Rectal smooth muscle tissue (tissue), 1 donor: ENCODE measurements at regions not wholly inside any gene's neighbourhood (a gene's known extent, or its start where the extent isn't known, plus 50 kb on each side); places are given as distances from the start of the nearest gene placed in this dataset.
"Not testable (repeated sequence)": the region's sequence is repeated elsewhere in the genome, so short reads cannot be mapped to it uniquely, and the experiment has no call there.

ENCODE experiments used
- H3K27ac ChIP-seq: one replicate; pipeline ENCODE4 v1.7.0; 2013; ENCODE audit warnings: low read depth, low read length, inconsistent platforms
- H3K27me3 ChIP-seq: one replicate; pipeline ENCODE4 v1.7.0; 2013; ENCODE audit warnings: low read length; ENCODE audit not compliant: control insufficient read depth, insufficient read depth
- H3K36me3 ChIP-seq: one replicate; pipeline ENCODE4 v1.7.0; 2013; ENCODE audit warnings: low read length; ENCODE audit not compliant: control insufficient read depth, insufficient read depth
- H3K4me1 ChIP-seq: one replicate; pipeline ENCODE4 v1.7.0; 2013; ENCODE audit warnings: low read length; ENCODE audit not compliant: control insufficient read depth, insufficient read depth
- H3K4me3 ChIP-seq: one replicate; pipeline ENCODE4 v1.7.0; 2013; ENCODE audit warnings: low read length
- H3K9ac ChIP-seq: one replicate; pipeline ENCODE4 v1.7.0; 2013; ENCODE audit warnings: low read length

DNA sequence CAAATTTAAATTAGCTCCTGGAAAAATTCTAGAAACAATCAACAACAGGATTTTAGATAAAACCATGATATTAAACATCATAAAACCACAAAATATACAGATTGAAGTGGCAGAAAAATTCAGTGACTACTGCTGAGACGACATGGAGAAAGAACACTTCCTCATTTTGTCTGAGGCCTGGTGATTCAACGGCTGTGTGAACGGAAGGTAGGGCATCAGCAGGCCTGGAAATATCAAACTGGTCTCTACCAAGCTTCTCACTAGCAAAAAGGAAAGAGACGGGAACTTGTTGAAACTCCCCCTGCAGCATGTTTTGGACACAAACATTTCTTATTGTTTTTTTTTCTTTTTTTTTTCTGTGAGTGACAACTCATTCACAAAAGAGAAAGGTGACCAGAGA is 58.0 kb upstream of the AHI1 start:
- H3K27ac ChIP-seq, result no peak overlapping the region
- H3K4me1 ChIP-seq, result no peaks in the 10 kb centered on the region
- H3K36me3 ChIP-seq, result no peaks in the 10 kb centered on the region
- no peak overlapping the region for H3K4me3 ChIP-seq
- no peak overlapping the region for H3K9ac ChIP-seq
- H3K27me3 ChIP-seq, result no peaks in the 10 kb centered on the region

DNA sequence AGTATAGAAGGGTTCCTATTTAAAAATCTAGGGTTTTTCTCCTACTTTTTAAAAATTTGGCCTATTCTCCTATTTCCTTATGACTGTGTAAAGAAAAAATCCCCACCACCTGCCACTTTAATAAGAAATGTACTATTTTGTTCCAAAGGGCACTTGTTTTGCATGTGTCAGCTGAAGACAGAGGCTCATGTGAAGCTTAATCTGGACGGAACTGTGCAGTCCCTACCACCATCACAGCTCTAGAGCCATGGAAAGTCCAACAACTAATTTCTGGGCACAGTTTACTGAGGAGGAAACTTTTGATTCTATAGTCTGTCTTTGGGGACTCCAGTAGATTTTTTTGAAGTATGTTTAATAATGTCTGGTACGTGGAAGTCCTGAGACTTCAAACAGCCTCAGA is 60.0 kb upstream of the AHI1 start:
- H3K4me1 ChIP-seq, result no peaks in the 10 kb centered on the region
- H3K36me3 ChIP-seq, result no peaks in the 10 kb centered on the region
- H3K27me3 ChIP-seq, result no peaks in the 10 kb centered on the region
- no peak overlapping the region for H3K27ac ChIP-seq
- H3K9ac ChIP-seq, result no peak overlapping the region
- H3K4me3 ChIP-seq, result no peak overlapping the region

DNA sequence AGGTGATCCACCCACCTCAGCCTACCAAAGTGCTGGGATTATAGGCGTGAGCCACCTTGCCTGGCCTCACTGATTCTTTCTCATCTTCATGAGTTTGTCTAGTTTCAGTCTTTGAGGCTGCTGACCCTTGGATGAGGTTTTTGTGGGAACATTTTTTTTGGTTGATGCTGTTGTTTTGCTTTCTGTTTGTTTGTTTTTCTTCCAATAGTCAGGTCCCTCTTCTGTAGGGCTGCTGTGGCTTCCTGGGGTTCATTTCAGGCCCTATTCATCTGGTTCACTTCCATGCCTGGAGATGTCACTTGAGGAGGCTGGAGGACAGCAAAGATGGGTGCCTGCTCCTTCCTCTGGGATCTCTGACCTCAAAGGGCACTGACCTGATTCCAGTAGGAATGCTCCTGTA is 68.1 kb upstream of the AHI1 start:
- not testable (repeated sequence) for H3K36me3 ChIP-seq, H3K9ac ChIP-seq, H3K4me3 ChIP-seq, H3K27me3 ChIP-seq, H3K27ac ChIP-seq, H3K4me1 ChIP-seq

DNA sequence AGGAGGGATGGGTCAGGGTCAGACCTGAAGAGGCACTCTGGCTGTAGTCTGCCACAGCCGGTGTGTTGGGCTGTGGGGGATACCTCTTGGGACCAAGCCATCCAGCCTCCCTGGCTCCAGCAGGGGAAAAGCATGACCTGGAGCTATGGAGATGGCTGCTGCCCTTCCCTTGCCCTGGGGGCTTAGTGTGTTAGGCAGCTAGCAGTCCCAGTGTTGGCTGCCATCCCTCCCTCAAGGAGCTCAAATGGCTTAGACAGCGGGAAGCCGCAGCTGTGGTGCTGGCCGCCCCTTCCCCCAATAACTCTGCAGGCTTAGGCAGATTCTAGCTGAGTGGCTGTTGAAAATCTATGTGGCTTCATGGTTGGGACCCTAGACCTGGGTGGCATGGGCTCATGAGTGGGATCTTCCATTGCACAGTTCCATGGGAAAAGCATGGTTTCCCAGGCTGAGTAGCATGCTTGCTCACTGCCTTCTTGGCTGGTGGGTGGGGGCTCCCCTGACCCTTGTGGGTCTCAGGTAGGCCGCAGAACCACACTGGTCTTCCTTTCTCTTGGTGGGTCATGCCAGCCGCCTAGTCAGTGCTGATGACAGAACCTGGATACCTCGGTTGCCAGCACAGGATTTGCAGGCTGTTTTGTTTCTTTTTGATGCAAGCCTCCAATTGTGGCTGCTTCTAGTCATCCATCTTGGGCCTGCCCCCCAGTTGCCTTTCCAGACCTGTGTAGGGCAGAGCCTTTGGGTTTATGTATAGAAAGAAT is 69.0 kb upstream of the AHI1 start:
- Histone ChIP-seq H3K4me1 (no peaks in the 10 kb centered on the region), H3K4me3 (no peak overlapping the region), H3K27me3 (no peaks in the 10 kb centered on the region)

DNA sequence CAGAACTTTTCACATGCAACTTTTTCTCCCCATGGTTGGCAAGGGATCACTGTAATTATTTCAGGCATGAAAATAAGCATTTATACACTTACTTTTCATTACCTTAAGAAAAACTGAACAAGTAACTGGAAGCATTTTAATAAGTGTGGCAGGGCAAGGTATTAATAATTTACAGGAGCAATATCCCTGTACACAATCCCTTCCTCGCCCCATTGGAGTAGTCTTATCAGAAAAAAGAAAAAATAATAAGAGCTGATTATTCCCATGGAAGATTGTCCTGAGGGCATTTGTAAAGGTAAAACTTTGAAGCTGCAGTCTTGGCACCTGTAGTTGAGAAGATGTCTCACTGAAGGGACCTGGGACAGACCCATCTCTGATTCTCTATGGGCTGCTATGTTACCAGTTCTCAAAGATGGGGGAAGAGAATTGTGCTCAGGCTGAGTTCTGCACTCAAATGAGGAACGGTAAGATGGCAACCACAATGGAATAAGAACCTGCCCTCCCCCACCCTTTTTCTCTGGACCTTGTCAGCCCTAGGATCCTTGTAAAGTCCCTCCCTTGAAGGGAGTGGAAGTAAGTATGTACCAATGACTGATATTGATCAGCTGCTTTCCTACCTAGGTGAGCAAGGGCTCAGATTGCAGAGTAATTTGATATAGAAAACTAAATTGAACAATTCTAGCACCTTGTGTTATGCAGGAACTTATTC is 70.0 kb upstream of the AHI1 start:
- Histone ChIP-seq H3K9ac (no peak overlapping the region), H3K4me3 (no peak overlapping the region), H3K36me3 (no peaks in the 10 kb centered on the region), H3K27me3 (no peaks in the 10 kb centered on the region), H3K4me1 (no peaks in the 10 kb centered on the region), H3K27ac (no peak overlapping the region)

More for the DNA sequence above, 69.0 kb upstream of the AHI1 start:
- Histone ChIP-seq H3K9ac (no peak overlapping the region), H3K36me3 (no peaks in the 10 kb centered on the region), H3K27ac (no peak overlapping the region)

DNA sequence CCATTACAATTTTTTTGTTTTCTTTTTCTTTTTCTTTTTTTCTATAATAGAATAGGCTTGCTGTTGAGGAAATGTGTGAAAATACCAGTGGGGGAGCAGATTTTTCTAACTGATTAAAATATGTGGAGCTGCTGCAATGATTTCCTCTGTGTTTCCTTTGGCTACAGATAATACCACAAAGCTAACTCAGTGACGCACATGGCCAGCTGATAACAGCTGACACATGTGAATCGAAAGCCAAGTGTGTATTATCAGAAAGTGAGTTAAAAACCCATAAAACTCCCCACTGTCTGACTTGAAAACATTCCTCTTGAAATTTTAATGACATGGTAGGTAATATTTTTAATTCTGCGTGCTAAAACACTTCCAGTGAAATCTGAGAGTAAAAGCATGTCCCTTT is 70.8 kb upstream of the AHI1 start:
- H3K27ac ChIP-seq, result no peak overlapping the region
- H3K36me3 ChIP-seq, result no peaks in the 10 kb centered on the region
- no peak overlapping the region for H3K4me3 ChIP-seq
- H3K27me3 ChIP-seq, result no peaks in the 10 kb centered on the region
- H3K9ac ChIP-seq, result no peak overlapping the region
- H3K4me1 ChIP-seq, result no peaks in the 10 kb centered on the region

DNA sequence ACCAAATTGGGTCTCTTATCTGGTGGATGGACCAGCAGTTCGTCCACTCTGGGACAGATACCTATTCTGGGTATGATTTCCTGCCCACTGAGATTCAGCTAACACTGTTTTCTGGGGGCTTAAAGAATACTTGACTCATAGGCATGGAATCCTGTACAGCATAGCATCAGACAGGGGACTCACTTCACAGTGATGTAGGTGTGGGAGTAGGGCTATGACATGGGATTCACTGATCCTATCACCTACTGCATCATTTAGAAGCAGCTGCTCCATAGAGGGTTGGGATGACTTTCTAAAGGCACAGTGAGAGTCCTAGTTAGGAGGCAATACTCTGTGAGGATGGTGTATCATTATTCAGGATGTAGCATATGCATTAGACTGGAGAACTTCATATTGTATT is 74.5 kb upstream of the AHI1 start:
- no peak overlapping the region for H3K27ac ChIP-seq
- no peak overlapping the region for H3K9ac ChIP-seq

DNA sequence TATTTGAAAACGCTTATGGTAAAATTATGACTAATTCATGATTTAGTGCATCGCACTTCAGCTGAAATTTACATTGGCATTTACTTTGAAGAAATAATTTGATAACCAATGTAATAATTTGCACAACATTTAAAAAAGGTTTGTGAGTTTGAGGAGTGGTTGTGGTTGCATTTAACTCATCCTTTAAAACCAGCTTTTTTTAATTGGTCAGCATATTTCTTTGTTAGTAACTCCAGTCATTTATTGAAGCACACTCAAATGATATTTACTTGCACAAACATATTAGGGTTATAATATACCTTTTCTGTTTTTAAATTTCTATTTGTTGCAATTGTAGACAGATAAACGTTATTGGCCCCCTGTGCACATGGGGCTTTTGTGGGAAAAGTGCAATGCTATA is 78.1 kb upstream of the AHI1 start:
- H3K4me3 ChIP-seq, result no peak overlapping the region
- no peaks in the 10 kb centered on the region for H3K36me3 ChIP-seq
- no peaks in the 10 kb centered on the region for H3K27me3 ChIP-seq
- H3K4me1 ChIP-seq, result no peaks in the 10 kb centered on the region
- H3K9ac ChIP-seq, result no peak overlapping the region
- H3K27ac ChIP-seq, result no peak overlapping the region

More for the DNA sequence above, 74.5 kb upstream of the AHI1 start:
- Histone ChIP-seq H3K4me1 (no peaks in the 10 kb centered on the region), H3K36me3 (no peaks in the 10 kb centered on the region), H3K4me3 (no peak overlapping the region), H3K27me3 (no peaks in the 10 kb centered on the region)

DNA sequence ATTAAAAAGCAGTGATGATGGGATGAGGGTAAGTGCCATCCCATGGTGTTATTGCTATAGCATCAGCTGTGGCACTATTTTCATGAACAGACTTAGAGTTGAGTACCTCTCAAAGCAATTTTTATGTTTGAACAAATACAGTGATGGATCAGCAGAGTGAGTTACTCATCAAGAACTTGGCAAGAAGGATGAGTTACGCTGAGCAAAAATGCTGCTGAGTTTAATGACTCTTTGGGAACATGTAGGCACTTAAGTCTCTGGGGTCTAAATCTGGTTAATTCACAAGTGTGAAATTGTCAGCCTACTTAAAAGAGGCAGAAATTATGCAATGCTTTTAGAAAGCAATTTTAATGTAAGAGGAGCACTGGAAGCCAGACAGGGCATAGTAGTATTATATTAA is 78.5 kb upstream of the AHI1 start:
- Histone ChIP-seq H3K36me3 (no peaks in the 10 kb centered on the region), H3K4me1 (no peaks in the 10 kb centered on the region), H3K27me3 (no peaks in the 10 kb centered on the region), H3K4me3 (no peak overlapping the region), H3K9ac (no peak overlapping the region), H3K27ac (no peak overlapping the region)

DNA sequence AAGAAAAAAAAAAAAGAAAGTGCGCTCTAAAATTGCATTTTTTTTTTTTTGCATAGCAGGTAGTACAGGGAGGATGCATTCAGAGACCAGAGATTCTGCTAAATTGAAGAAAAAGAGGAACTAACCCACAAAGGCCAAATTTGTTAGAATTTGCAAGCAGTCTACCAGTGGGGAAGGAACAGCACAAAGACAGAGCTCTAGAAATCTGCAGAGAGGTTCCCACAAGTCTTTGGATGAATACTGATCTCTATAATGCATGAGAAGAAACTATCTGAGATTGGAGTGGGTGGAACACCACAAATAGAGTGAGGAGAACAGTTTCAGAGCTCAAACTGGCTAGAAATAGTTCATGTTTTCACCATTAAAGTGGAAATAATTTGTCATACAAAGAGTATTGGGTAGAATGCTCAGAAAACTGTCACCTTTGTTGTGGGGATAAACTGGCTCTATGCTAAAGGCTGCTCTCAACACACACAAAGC is 79.6 kb upstream of the AHI1 start:
- H3K4me3 ChIP-seq, result no peak overlapping the region
- no peaks in the 10 kb centered on the region for H3K36me3 ChIP-seq
- no peaks in the 10 kb centered on the region for H3K27me3 ChIP-seq
- no peak overlapping the region for H3K27ac ChIP-seq
- no peaks in the 10 kb centered on the region for H3K4me1 ChIP-seq
- H3K9ac ChIP-seq, result no peak overlapping the region

DNA sequence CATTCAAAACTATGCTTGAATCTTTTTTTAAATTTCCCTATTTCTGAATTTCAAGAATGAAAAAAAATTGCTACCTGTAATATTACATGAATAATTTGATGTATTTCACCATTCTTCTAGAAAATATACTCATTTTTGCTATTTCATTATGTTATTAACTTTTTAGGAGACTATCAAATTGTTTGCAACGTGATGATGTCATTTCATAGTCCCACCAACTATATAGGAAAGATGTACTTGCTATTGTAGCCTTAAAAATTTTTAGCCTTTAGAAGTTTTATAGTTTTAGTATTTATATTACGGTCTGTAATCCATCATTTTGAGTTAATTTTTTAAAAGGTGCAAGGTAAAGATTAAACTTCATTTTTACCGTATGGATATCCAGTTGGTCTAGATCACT is 81.4 kb upstream of the AHI1 start:
- Histone ChIP-seq H3K27me3 (no peaks in the 10 kb centered on the region), H3K4me3 (no peak overlapping the region), H3K27ac (no peak overlapping the region), H3K36me3 (no peaks in the 10 kb centered on the region), H3K4me1 (no peaks in the 10 kb centered on the region), H3K9ac (no peak overlapping the region)

DNA sequence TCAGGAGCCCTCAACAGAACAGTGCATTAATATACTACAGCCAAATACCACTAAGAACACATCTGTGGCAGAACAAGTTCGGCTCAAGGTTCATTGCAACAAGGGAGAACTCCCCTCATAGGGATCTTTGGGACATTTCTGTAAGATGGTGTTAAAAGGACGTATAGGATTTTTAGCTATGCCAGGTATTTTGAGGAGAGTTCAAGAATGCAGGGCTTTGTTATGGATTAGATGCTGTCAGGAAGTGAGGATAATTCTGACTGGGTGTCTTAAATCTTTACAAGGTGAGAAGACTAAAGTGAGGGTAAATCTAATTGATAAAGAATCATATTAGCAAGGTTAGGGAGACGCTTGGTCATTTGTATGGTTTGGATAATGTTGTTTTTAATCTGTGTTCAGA is 83.7 kb upstream of the AHI1 start:
- Histone ChIP-seq H3K27me3 (no peaks in the 10 kb centered on the region), H3K27ac (no peak overlapping the region), H3K4me3 (no peak overlapping the region), H3K9ac (no peak overlapping the region), H3K36me3 (no peaks in the 10 kb centered on the region), H3K4me1 (no peaks in the 10 kb centered on the region)

DNA sequence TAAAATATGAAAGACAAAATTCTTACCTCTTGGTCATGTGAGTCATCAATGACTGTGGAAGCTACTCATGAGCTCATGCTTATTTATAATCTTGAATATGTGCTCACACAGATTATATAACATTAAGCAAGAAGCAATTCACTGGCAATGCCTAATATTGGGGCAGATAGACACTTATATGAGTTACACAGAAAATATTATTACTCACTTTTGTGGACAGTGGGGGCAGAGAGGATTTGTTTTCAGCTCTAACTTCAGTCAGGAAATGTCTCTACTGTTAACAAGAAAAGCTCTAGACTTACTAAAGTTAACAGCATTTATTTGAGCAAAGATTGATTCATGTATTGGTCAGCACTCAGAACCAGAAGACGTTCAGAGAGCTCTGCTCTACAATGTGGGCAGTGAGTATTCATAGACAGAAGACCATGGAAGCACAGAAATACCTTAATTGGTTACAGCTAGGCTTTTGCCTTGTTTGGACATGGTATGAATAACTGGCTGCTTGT is 85.8 kb upstream of the AHI1 start:
- no peak overlapping the region for H3K27ac ChIP-seq
- H3K36me3 ChIP-seq, result no peaks in the 10 kb centered on the region
- H3K27me3 ChIP-seq, result no peaks in the 10 kb centered on the region

More for the DNA sequence above, 85.8 kb upstream of the AHI1 start:
- no peak overlapping the region for H3K9ac ChIP-seq
- no peak overlapping the region for H3K4me3 ChIP-seq
- H3K4me1 ChIP-seq, result no peaks in the 10 kb centered on the region
